ENCODE measurements at regions not wholly inside any gene's neighbourhood (a gene's known extent, or its start where the extent isn't known, plus 50 kb on each side); places are given as distances from the start of the nearest gene placed in this dataset.

GRCh38 chr3:163601426-163601825, 1476.9 kb downstream of the SI start:
- Histone ChIP-seq H3K36me3 (no peaks in the 10 kb centered on the region), H3K4me1 (no peaks in the 10 kb centered on the region), H3K27ac (no peak overlapping the region), H3K4me3 (no peak overlapping the region), H3K27me3 (no peaks in the 10 kb centered on the region), H3K9me3 (no peaks in the 10 kb centered on the region)
- no peak for DNase-seq
- intact Hi-C loops (cut with DNase I), result no loop called here
- TF ChIP-seq, protein P1, sequence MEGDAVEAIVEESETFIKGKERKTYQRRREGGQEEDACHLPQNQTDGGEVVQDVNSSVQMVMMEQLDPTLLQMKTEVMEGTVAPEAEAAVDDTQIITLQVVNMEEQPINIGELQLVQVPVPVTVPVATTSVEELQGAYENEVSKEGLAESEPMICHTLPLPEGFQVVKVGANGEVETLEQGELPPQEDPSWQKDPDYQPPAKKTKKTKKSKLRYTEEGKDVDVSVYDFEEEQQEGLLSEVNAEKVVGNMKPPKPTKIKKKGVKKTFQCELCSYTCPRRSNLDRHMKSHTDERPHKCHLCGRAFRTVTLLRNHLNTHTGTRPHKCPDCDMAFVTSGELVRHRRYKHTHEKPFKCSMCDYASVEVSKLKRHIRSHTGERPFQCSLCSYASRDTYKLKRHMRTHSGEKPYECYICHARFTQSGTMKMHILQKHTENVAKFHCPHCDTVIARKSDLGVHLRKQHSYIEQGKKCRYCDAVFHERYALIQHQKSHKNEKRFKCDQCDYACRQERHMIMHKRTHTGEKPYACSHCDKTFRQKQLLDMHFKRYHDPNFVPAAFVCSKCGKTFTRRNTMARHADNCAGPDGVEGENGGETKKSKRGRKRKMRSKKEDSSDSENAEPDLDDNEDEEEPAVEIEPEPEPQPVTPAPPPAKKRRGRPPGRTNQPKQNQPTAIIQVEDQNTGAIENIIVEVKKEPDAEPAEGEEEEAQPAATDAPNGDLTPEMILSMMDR (IDR thresholded peaks at IDR 0.05), result no peak
- ATAC-seq, result no peak

GRCh38 chr3:163587342-163587741, 1491.0 kb downstream of the SI start:
- intact Hi-C loops (cut with DNase I), result no loop called here
- ATAC-seq, result no peak
- Histone ChIP-seq H3K27me3 (no peaks in the 10 kb centered on the region), H3K36me3 (no peaks in the 10 kb centered on the region), H3K27ac (no peak overlapping the region), H3K4me1 (no peaks in the 10 kb centered on the region), H3K4me3 (no peak overlapping the region), H3K9me3 (peaks cover 0 to 27% of the 10 kb centered on the region in 2 donors)
- DNase-seq, result no peak
- TF ChIP-seq, protein P1 (IDR thresholded peaks at IDR 0.05), result no peak

GRCh38 chr3:163582967-163583366, 1495.3 kb downstream of the SI start:
- no peaks in the 10 kb centered on the region for H3K4me1 ChIP-seq
- no peak overlapping the region for H3K27ac ChIP-seq
- ATAC-seq (no peak), DNase-seq (no peak)
- H3K4me3 ChIP-seq, result no peak overlapping the region
- no peaks in the 10 kb centered on the region for H3K36me3 ChIP-seq
- intact Hi-C loops (cut with DNase I), result no loop called here
- TF ChIP-seq, protein P1 (IDR thresholded peaks at IDR 0.05), result no peak
- peaks cover 0 to 30% of the 10 kb centered on the region in 2 donors for H3K9me3 ChIP-seq
- no peaks in the 10 kb centered on the region for H3K27me3 ChIP-seq

DNA sequence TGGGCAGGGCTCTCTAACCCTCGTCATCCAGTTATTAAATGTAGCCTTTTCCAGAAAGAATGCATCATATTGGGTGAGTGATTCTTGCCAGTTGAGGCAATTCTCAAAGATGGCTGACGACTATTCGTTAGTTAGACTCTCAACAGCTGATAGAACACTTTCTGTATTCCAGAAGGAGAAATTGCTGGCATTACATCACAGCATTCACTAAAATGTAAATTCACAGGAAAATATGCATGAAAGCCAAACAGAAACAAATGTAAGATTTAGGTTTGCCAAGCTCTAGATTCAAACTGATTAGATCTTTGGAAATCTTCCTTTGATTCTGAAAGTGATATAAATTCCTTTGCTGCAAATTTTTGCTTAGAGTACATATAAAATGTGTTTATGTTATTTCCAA, 1501.0 kb downstream of the SI start:
- H3K36me3 ChIP-seq, result no peaks in the 10 kb centered on the region
- no peak overlapping the region for H3K27ac ChIP-seq
- intact Hi-C loops (cut with DNase I), result no loop called here
- no peak overlapping the region for H3K4me3 ChIP-seq
- no peaks in the 10 kb centered on the region for H3K27me3 ChIP-seq
- no peak for DNase-seq
- H3K4me1 ChIP-seq, result no peaks in the 10 kb centered on the region
- TF ChIP-seq, protein P1 (IDR thresholded peaks at IDR 0.05), result no peak
- H3K9me3 ChIP-seq, result peaks cover 0 to 8% of the 10 kb centered on the region in 2 donors
- no peak for ATAC-seq

DNA sequence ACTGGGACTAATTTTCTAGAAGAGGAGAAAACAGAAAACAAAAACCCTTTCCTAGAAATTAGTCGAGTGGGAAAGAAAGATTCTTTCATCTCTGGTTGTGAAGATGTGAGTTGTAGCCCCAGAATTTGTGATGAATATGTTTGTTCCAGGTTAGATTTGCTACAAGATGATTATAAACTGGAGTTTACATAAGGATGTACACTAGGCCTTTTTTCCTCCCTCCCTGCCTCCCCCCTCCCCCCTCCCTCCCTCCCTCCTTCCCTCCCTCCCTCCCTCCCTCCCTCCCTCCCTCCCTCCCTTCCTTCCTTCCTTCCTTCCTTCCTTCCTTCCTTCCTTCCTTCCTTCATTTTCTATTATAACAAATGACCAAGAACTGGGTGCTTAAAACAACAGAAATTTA, 1502.0 kb downstream of the SI start:
- no peak overlapping the region for H3K27ac ChIP-seq
- H3K9me3 ChIP-seq, result peaks cover 0 to 16% of the 10 kb centered on the region in 2 donors
- no peaks in the 10 kb centered on the region for H3K36me3 ChIP-seq
- H3K27me3 ChIP-seq, result no peaks in the 10 kb centered on the region
- no peaks in the 10 kb centered on the region for H3K4me1 ChIP-seq
- no peak overlapping the region for H3K4me3 ChIP-seq
- intact Hi-C loops (cut with DNase I), result no loop called here
- ATAC-seq, result no peak
- no peak for DNase-seq
- TF ChIP-seq, protein P1 (IDR thresholded peaks at IDR 0.05), result no peak

All from left lung (tissue), 4 donors.